Panc1 (cell line): ENCODE measurements at regions not wholly inside any gene's neighbourhood (a gene's known extent, or its start where the extent isn't known, plus 50 kb on each side); places are given as distances from the start of the nearest gene placed in this dataset.

ENCODE experiments used
- ATAC-seq: fragments of 200-7000 bp; cut with Tn5 transposase; 2 replicates; pipeline ENCODE4 v1.9.1; 2020; ENCODE audit warnings: mild to moderate bottlenecking, moderate library complexity
- BruUV-seq: library from RNA; stranded (reverse); fragments of 400-500 nt; replicated peaks from 2 replicates; lab custom pipeline; 2021; lab: Mats Ljungman, UMichigan
- CTCF ChIA-PET: fragments of 300-600 bp; sonication (Branson Sonifier 250); formaldehyde crosslinking; loops from one replicate; lab custom pipeline; 2022; ENCODE audit warnings: antibody characterized with exemption; lab: Charles Lee
- POLR2A ChIA-PET: fragments of 300-600 bp; sonication (Branson Sonifier 250); formaldehyde crosslinking; loops from one replicate; lab custom pipeline; 2022; ENCODE audit warnings: antibody characterized with exemption; lab: Charles Lee
- DNase-seq: peaks from one replicate; pipeline ENCODE4 v3.0.0-alpha.2; 2010; ENCODE audit warnings: low read depth, low spot score
- H3K27ac ChIP-seq: 2 replicates; pipeline ENCODE4 v1.5.1; 2011; ENCODE audit warnings: mild to moderate bottlenecking, low read length, inconsistent platforms
- H3K27me3 ChIP-seq: fragments of 200-500 bp; sonication (Bioruptor generic); 2 replicates; pipeline ENCODE4 v1.6.0; 2014; ENCODE audit warnings: low read length, inconsistent platforms; ENCODE audit not compliant: control insufficient read depth, insufficient read depth
- H3K36me3 ChIP-seq: fragments of 200-500 bp; sonication (Bioruptor generic); 2 replicates; pipeline ENCODE4 v1.5.1; 2014; ENCODE audit warnings: inconsistent platforms, mild to moderate bottlenecking, low read length, moderate library complexity; ENCODE audit not compliant: control insufficient read depth, insufficient read depth
- H3K4me1 ChIP-seq: 2 replicates; pipeline ENCODE4 v1.5.1; 2011; ENCODE audit warnings: inconsistent platforms, mild to moderate bottlenecking, low read length, moderate library complexity; ENCODE audit not compliant: control insufficient read depth, insufficient read depth
- H3K4me3 ChIP-seq, 2 experiments: 2 replicates each; pipeline ENCODE4 v1.5.1; 2011 to 2012; ENCODE audit warnings: low read depth in 2 of 2, low read length in 2 of 2, mild to moderate bottlenecking in 2 of 2, inconsistent platforms in 1 of 2, moderate library complexity in 1 of 2
- H3K9me3 ChIP-seq: fragments of 200-500 bp; sonication (Bioruptor generic); 2 replicates; pipeline ENCODE4 v1.5.1; 2014; ENCODE audit warnings: low read depth, mild to moderate bottlenecking, inconsistent platforms, low read length, moderate library complexity; ENCODE audit not compliant: control insufficient read depth, insufficient read depth
- POLR2AphosphoS5 ChIP-seq: IDR thresholded peaks from 2 replicates; pipeline ENCODE4 v1.6.1; 2012; ENCODE audit warnings: mild to moderate bottlenecking, low read depth, low read length, moderate library complexity
- SIN3A ChIP-seq: IDR thresholded peaks from 2 replicates; pipeline ENCODE4 v1.6.1; 2012; ENCODE audit warnings: low read depth, mild to moderate bottlenecking, low read length, moderate library complexity, borderline replicate concordance; ENCODE audit not compliant: insufficient read depth
- TCF7L2 ChIP-seq: IDR thresholded peaks from 2 replicates; pipeline ENCODE4 v1.6.1; 2011; ENCODE audit warnings: mild to moderate bottlenecking, low read depth, low read length, inconsistent platforms
- in situ Hi-C: cut with HindIII; loops from 2 replicates; pipeline ENCODE4 v1.10.0; 2016; ENCODE audit warnings: low sequenced_read_pairs, low pct_unique_long_range_greater_than_20kb
- intact Hi-C: fragments of 100-400 bp; cut with micrococcal nuclease; formaldehyde crosslinking; loops from one replicate; pipeline ENCODE4 v1.10.0; 2022; ENCODE audit not compliant: unreplicated experiment
- TF ChIP-seq, protein P1 (sequence below): fragments of 450-650 bp; IDR thresholded peaks from 2 replicates; pipeline ENCODE4 v1.5.1; 2017; ENCODE audit warnings: mild to moderate bottlenecking
- TF ChIP-seq, protein P2 (sequence below), 2 experiments: IDR thresholded peaks; 2 replicates each; pipeline ENCODE4 v1.6.1; 2011 to 2012; ENCODE audit warnings: low read depth in 2 of 2, control low read depth in 1 of 2, low read length in 1 of 2, mild to moderate bottlenecking in 1 of 2, moderate library complexity in 1 of 2; ENCODE audit not compliant: insufficient read depth in 1 of 2

DNA sequence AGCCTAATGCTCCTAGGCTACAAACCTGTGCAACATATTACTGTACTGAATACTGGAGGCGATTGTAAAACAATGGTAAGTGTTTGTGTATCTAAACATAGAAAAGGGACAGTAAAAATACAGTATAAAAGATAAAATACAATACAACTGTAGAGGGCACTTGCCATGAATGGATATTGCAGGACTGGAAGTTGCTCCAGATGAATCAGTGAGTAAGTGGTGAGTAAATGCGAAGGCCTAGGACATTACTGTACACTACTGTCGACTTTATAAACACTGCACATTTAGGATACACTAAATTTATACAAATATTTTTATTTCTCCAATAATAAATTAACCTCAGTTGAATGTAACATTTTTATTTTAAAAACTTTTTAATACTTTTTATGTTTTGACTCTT lies 485.0 kb downstream of the MMUT start:
- ATAC-seq (no peak), DNase-seq (no peak)
- in situ Hi-C loops (no loop called here), intact Hi-C loops (no loop called here)
- BruUV-seq = no TSS peak
- Histone ChIP-seq H3K4me1 (no peaks in the 10 kb centered on the region), H3K27me3 (no peaks in the 10 kb centered on the region), H3K9me3 (no peaks in the 10 kb centered on the region), H3K4me3 (no peak overlapping the region), H3K27ac (no peak overlapping the region), H3K36me3 (no peaks in the 10 kb centered on the region)
- ChIA-PET POLR2A (no interaction called here), CTCF (no interaction called here)
- TF ChIP-seq, protein P1, sequence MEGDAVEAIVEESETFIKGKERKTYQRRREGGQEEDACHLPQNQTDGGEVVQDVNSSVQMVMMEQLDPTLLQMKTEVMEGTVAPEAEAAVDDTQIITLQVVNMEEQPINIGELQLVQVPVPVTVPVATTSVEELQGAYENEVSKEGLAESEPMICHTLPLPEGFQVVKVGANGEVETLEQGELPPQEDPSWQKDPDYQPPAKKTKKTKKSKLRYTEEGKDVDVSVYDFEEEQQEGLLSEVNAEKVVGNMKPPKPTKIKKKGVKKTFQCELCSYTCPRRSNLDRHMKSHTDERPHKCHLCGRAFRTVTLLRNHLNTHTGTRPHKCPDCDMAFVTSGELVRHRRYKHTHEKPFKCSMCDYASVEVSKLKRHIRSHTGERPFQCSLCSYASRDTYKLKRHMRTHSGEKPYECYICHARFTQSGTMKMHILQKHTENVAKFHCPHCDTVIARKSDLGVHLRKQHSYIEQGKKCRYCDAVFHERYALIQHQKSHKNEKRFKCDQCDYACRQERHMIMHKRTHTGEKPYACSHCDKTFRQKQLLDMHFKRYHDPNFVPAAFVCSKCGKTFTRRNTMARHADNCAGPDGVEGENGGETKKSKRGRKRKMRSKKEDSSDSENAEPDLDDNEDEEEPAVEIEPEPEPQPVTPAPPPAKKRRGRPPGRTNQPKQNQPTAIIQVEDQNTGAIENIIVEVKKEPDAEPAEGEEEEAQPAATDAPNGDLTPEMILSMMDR = no peak
- TF ChIP-seq, protein P2, sequence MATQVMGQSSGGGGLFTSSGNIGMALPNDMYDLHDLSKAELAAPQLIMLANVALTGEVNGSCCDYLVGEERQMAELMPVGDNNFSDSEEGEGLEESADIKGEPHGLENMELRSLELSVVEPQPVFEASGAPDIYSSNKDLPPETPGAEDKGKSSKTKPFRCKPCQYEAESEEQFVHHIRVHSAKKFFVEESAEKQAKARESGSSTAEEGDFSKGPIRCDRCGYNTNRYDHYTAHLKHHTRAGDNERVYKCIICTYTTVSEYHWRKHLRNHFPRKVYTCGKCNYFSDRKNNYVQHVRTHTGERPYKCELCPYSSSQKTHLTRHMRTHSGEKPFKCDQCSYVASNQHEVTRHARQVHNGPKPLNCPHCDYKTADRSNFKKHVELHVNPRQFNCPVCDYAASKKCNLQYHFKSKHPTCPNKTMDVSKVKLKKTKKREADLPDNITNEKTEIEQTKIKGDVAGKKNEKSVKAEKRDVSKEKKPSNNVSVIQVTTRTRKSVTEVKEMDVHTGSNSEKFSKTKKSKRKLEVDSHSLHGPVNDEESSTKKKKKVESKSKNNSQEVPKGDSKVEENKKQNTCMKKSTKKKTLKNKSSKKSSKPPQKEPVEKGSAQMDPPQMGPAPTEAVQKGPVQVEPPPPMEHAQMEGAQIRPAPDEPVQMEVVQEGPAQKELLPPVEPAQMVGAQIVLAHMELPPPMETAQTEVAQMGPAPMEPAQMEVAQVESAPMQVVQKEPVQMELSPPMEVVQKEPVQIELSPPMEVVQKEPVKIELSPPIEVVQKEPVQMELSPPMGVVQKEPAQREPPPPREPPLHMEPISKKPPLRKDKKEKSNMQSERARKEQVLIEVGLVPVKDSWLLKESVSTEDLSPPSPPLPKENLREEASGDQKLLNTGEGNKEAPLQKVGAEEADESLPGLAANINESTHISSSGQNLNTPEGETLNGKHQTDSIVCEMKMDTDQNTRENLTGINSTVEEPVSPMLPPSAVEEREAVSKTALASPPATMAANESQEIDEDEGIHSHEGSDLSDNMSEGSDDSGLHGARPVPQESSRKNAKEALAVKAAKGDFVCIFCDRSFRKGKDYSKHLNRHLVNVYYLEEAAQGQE (IDR thresholded peaks at IDR 0.05; ENCODE audit: insufficient read depth in 1 of 2, low read depth in 2 of 2, low read length in 1 of 2) = no peak
- no peak for TF ChIP-seq TCF7L2
- TF ChIP-seq POLR2AphosphoS5 = no peak
- no peak for TF ChIP-seq SIN3A

DNA sequence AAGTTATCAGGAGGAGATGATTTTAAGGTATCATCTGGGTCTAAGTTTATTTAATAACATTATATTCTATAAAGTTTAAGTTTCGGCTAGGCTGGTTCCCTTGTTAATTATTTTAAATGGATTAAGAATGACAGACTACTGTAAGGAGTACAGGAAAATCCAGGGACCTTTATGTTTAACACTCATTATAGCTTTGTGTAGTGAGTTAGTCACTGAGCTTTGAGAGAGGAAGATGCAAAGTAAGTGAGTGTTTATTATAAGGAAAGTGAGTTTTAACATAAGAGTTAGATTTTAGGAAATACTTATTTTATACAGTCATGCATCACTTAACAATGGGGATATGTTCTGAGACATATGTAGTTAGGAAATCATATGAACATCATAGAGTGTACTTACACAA lies 485.5 kb downstream of the MMUT start:
- ATAC-seq (no peak), DNase-seq (no peak)
- Histone ChIP-seq H3K27ac (no peak overlapping the region), H3K27me3 (no peaks in the 10 kb centered on the region), H3K4me1 (no peaks in the 10 kb centered on the region), H3K4me3 (no peak overlapping the region), H3K9me3 (no peaks in the 10 kb centered on the region), H3K36me3 (no peaks in the 10 kb centered on the region)
- TF ChIP-seq POLR2AphosphoS5 = no peak
- TF ChIP-seq, protein P1 = no peak
- in situ Hi-C loops = no loop called here
- BruUV-seq = no TSS peak
- CTCF ChIA-PET = no interaction called here
- POLR2A ChIA-PET = no interaction called here
- intact Hi-C loops = no loop called here

DNA sequence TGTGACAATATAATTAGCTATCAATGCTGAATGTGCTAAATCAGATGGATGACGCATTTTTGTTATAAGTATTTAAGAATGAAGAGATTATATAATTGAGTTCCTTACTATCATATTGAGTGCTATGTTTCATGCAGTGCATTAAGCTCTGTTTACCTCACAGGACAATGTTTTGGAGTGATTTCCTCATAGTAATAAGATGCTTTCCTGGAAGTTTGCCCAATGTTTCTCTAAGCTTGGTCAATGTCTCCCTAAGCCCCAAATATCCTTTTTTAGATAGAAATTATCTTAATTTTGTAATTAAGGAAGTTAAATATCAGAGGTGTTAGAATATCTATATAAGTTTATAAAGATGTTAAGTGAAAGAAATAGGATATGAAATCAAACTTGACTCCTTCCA lies 489.6 kb downstream of the MMUT start:
- POLR2A ChIA-PET = no interaction called here
- no peak for DNase-seq
- no peaks in the 10 kb centered on the region for H3K9me3 ChIP-seq
- TF ChIP-seq TCF7L2 = no peak
- TF ChIP-seq, protein P1 = no peak
- no peak for TF ChIP-seq POLR2AphosphoS5
- TF ChIP-seq SIN3A = no peak
- no TSS peak for BruUV-seq
- H3K27ac ChIP-seq = no peak overlapping the region
- no peaks in the 10 kb centered on the region for H3K36me3 ChIP-seq
- no peak for ATAC-seq
- in situ Hi-C loops (no loop called here), intact Hi-C loops (no loop called here)
- CTCF ChIA-PET = no interaction called here
- no peak overlapping the region for H3K4me3 ChIP-seq
- H3K4me1 ChIP-seq = no peaks in the 10 kb centered on the region
- H3K27me3 ChIP-seq = no peaks in the 10 kb centered on the region
